ENCODE measurements at regions not wholly inside any gene's neighbourhood (a gene's known extent, or its start where the extent isn't known, plus 50 kb on each side); places are given as distances from the start of the nearest gene placed in this dataset.

GRCh38 chr13:73991384-73991783 lies 142.8 kb downstream of the KLF12 start:
- TF ChIP-seq CTCF (conservative IDR thresholded peaks at IDR 0.05 in 1 of 2, IDR thresholded peaks at IDR 0.05 in 1 of 2; ENCODE audit: extremely low read depth in 1 of 2, insufficient read depth in 1 of 2, low read depth in 1 of 2, low read length in 2 of 2) (no peak), EZH2 (IDR thresholded peaks at IDR 0.05; ENCODE audit: borderline replicate concordance, low read length) (no peak)

Data from mammary epithelial cell (primary cell).